ENCODE measurements at regions not wholly inside any gene's neighbourhood (a gene's known extent, or its start where the extent isn't known, plus 50 kb on each side); places are given as distances from the start of the nearest gene placed in this dataset.

DNA sequence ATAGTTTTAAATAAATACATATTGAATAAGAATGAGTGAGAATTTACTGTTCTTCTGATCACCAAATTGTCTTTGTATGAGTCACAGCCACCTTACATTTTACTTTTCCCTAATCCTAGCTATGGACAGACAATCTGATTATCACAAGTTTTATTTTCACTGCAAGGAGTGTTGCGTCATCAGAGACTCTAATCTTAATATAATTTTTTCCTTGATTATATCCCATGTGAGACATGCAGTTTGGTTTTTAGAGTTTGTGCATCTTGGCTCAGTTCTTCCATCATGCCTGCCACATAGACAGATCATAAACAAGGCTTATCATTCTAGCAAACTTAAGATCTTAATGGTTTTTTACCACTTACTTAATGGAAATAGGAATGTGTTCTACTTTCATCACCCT lies 478.5 kb upstream of the CDH18 start:
- no peak overlapping the region for H3K4me3 ChIP-seq (ENCODE audit: low read depth, low read length)
- TF ChIP-seq, protein P1, sequence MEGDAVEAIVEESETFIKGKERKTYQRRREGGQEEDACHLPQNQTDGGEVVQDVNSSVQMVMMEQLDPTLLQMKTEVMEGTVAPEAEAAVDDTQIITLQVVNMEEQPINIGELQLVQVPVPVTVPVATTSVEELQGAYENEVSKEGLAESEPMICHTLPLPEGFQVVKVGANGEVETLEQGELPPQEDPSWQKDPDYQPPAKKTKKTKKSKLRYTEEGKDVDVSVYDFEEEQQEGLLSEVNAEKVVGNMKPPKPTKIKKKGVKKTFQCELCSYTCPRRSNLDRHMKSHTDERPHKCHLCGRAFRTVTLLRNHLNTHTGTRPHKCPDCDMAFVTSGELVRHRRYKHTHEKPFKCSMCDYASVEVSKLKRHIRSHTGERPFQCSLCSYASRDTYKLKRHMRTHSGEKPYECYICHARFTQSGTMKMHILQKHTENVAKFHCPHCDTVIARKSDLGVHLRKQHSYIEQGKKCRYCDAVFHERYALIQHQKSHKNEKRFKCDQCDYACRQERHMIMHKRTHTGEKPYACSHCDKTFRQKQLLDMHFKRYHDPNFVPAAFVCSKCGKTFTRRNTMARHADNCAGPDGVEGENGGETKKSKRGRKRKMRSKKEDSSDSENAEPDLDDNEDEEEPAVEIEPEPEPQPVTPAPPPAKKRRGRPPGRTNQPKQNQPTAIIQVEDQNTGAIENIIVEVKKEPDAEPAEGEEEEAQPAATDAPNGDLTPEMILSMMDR (IDR thresholded peaks at IDR 0.05; ENCODE audit: low read depth, low read length), result no peak

DNA sequence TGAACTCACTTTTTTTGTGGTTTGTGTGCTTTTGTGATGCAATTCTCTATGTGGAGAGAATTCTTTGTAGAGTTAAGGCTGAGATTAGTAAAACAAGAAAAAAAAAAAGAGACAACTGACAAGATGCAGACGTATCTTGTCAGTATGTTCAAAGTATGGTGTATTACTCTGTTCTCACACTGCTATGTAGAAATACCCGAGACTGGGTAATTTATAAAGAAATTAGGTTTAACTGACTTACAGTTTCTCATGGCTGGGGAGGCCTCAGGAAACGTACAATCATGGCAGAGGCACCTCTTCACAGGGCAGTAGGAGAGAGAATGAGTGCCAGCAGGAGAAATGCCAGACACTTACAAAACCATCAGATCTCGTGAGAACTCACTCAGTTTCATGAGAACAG lies 475.2 kb upstream of the CDH18 start:
- TF ChIP-seq, protein P1 (IDR thresholded peaks at IDR 0.05; ENCODE audit: low read depth, low read length), result no peak
- no peak overlapping the region for H3K4me3 ChIP-seq (ENCODE audit: low read depth, low read length)

DNA sequence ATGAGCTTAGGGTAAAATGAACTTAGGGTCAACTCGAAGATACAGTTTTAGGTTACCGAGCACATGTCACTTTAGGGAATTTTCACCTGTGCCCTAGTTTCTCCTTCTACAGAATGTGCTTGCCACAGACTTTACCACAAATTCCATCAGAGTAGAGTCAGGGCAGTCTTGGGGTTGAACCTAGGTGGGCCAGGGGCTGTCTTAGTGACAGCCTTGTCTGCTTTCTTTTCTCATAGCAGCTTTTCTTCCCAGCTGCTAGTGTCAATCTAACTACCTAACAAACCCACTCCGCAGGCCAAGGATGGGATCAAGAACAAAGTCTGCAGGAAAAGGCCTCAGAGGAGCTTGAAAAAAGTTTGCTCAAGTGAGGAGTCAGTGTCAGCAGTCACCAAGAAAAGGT lies 458.1 kb upstream of the CDH18 start:
- H3K4me3 ChIP-seq (ENCODE audit: low read depth, low read length), result no peak overlapping the region
- TF ChIP-seq, protein P1 (IDR thresholded peaks at IDR 0.05; ENCODE audit: low read depth, low read length), result no peak

DNA sequence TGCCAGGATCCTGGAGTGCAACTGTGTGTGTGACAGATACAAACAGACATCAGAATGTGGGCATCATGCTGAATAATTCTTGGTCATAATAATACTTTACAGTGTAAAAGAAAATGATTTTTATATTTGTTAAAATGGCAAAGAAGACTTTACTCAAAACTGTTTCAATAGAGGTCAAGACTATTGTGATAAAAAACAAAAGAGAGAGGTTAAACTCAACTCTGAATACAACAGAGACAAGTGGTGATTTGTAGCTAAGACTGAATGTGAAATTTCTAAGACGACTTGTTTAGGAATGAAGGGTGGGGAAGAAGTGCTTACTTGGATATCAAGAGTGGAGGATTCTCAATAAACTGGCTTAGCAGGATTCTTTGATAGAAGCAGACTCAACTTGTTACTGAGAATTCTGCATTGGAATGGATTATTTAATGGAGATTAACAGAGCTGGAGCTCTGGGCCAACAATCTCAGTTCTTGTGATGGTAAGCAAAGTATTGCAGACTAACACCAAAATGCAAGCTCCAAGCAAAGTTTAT lies 457.4 kb upstream of the CDH18 start:
- no peak overlapping the region for H3K4me3 ChIP-seq (ENCODE audit: low read depth, low read length)
- TF ChIP-seq, protein P1 (IDR thresholded peaks at IDR 0.05; ENCODE audit: low read depth, low read length), result no peak

DNA sequence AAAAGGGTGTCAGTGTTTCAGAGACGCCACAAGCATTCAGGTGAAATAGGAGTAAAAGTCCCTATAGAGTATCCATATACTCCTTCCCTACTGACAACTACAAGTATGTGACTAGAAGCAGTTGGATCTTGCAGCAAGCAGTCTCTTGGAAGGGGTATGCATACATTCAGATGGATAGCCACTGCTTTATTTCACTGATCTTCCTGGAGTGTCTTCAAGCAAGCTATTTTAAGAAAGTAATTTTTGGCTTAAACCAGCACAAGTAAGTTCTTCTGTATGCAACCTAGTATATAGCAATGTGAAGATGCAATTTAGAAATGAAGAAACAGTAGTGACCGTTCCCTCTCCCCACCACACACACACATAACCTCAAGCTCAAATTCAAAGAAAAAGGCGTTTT lies 446.8 kb upstream of the CDH18 start:
- H3K4me3 ChIP-seq (ENCODE audit: low read depth, low read length), result no peak overlapping the region
- TF ChIP-seq, protein P1 (IDR thresholded peaks at IDR 0.05; ENCODE audit: low read depth, low read length), result no peak

DNA sequence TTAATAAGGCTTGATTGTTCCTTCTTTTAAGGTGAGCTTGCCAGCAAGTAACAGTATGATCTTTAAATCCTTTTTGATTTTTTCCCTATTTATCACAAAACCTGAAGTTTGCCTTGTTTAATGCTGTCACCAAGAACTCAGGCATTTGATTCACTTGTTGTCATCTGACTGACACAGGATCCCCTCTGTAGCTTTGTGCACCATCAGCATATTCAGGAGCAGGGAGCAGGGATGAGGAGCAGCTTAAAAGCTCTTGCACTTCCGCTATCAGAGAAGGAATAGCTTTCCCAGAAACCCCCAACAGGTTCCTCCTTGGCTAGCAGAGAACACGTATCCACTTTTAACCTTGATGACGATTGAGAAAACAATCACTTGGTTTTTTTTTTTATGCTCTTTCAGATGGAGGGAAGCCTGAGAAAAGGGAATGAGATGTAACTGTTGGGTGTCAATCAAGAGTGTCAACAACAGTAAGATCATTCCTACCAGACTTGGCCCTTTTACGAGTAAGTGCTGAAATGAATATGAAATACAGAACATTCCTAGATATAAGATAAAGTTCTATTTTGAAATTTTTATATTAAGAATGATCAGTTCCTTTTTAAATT lies 433.1 kb upstream of the CDH18 start:
- no peak overlapping the region for H3K4me3 ChIP-seq (ENCODE audit: low read depth, low read length)
- TF ChIP-seq, protein P1 (IDR thresholded peaks at IDR 0.05; ENCODE audit: low read depth, low read length), result no peak

Data from WI38 (cell line).